Mesothelial cell of epicardium (in vitro differentiated cells): ENCODE measurements at regions not wholly inside any gene's neighbourhood (a gene's known extent, or its start where the extent isn't known, plus 50 kb on each side); places are given as distances from the start of the nearest gene placed in this dataset.

ENCODE experiments used
- DNase-seq, 2 experiments: peaks; one replicate each; pipeline ENCODE4 v3.0.0; 2021; ENCODE audit warnings: low spot score in 2 of 2; ENCODE audit not compliant: unreplicated experiment in 2 of 2
- H3K27ac Mint-ChIP-seq: 2 replicates; pipeline ENCODE4 v1.8.0; 2021; ENCODE audit warnings: mixed read lengths
- H3K27me3 Mint-ChIP-seq: 2 replicates; pipeline ENCODE4 v1.8.0; 2021; ENCODE audit warnings: low read depth, mixed read lengths
- H3K36me3 Mint-ChIP-seq: 2 replicates; pipeline ENCODE4 v1.8.0; 2021; ENCODE audit warnings: mixed read lengths
- H3K4me1 Mint-ChIP-seq: 2 replicates; pipeline ENCODE4 v1.8.0; 2021; ENCODE audit warnings: mixed read lengths
- H3K4me3 Mint-ChIP-seq: 2 replicates; pipeline ENCODE4 v1.8.0; 2021; ENCODE audit warnings: mild to moderate bottlenecking, moderate library complexity, mixed read lengths
- H3K9me3 Mint-ChIP-seq: 2 replicates; pipeline ENCODE4 v1.8.0; 2021; ENCODE audit warnings: mixed read lengths
- CTCF ChIP-seq: fragments of 200-600 bp; sonication (generic); IDR thresholded peaks from one replicate; pipeline ENCODE4 v1.5.0; 2021; ENCODE audit warnings: antibody characterized with exemption; ENCODE audit not compliant: unreplicated experiment

- DNase-seq, result no peak
- H3K9me3 Mint-ChIP-seq, result peaks cover 32% of the 10 kb centered on the region
These were observed 421.8 kb downstream of the BCAT1 start for GRCh38 chr12:24527102-24527501.

GRCh38 chr12:24522736-24523135 is 426.2 kb downstream of the BCAT1 start:
- Mint-ChIP-seq H3K36me3 (peaks cover 36% of the 10 kb centered on the region), H3K27ac (no peak overlapping the region), H3K4me3 (no peak overlapping the region), H3K27me3 (no peaks in the 10 kb centered on the region), H3K9me3 (peaks cover 62% of the 10 kb centered on the region), H3K4me1 (no peaks in the 10 kb centered on the region)
- no peak for TF ChIP-seq CTCF
- no peak for DNase-seq

More at GRCh38 chr12:24527102-24527501, 421.8 kb downstream of the BCAT1 start:
- no peak for TF ChIP-seq CTCF
- Mint-ChIP-seq H3K27me3 (no peaks in the 10 kb centered on the region), H3K36me3 (peaks cover 13% of the 10 kb centered on the region), H3K4me3 (no peak overlapping the region), H3K27ac (no peak overlapping the region), H3K4me1 (peaks cover under 1% of the 10 kb centered on the region)

GRCh38 chr12:24519759-24520158 is 429.1 kb downstream of the BCAT1 start:
- Mint-ChIP-seq H3K4me1 (no peaks in the 10 kb centered on the region), H3K36me3 (peaks cover 30% of the 10 kb centered on the region), H3K9me3 (peaks cover 53% of the 10 kb centered on the region), H3K27ac (no peak overlapping the region), H3K27me3 (no peaks in the 10 kb centered on the region), H3K4me3 (no peak overlapping the region)
- no peak for TF ChIP-seq CTCF
- DNase-seq, result no peak

- Mint-ChIP-seq H3K4me1 (no peaks in the 10 kb centered on the region), H3K36me3 (peaks cover 23% of the 10 kb centered on the region), H3K9me3 (peaks cover 33% of the 10 kb centered on the region), H3K4me3 (no peak overlapping the region), H3K27ac (no peak overlapping the region), H3K27me3 (no peaks in the 10 kb centered on the region)
- no peak for TF ChIP-seq CTCF
- DNase-seq, result no peak
These were observed 431.9 kb downstream of the BCAT1 start for GRCh38 chr12:24517000-24517399.

- no peaks in the 10 kb centered on the region for H3K36me3 Mint-ChIP-seq
- no peaks in the 10 kb centered on the region for H3K4me1 Mint-ChIP-seq
These were observed 438.2 kb downstream of the BCAT1 start for GRCh38 chr12:24510581-24511125.

More at GRCh38 chr12:24510581-24511125, 438.2 kb downstream of the BCAT1 start:
- Mint-ChIP-seq H3K27ac (no peak overlapping the region), H3K4me3 (no peak overlapping the region), H3K27me3 (no peaks in the 10 kb centered on the region), H3K9me3 (peaks cover 4% of the 10 kb centered on the region)
- no peak for DNase-seq
- no peak for TF ChIP-seq CTCF
